ENCODE measurements at regions not wholly inside any gene's neighbourhood (a gene's known extent, or its start where the extent isn't known, plus 50 kb on each side); places are given as distances from the start of the nearest gene placed in this dataset.

DNA sequence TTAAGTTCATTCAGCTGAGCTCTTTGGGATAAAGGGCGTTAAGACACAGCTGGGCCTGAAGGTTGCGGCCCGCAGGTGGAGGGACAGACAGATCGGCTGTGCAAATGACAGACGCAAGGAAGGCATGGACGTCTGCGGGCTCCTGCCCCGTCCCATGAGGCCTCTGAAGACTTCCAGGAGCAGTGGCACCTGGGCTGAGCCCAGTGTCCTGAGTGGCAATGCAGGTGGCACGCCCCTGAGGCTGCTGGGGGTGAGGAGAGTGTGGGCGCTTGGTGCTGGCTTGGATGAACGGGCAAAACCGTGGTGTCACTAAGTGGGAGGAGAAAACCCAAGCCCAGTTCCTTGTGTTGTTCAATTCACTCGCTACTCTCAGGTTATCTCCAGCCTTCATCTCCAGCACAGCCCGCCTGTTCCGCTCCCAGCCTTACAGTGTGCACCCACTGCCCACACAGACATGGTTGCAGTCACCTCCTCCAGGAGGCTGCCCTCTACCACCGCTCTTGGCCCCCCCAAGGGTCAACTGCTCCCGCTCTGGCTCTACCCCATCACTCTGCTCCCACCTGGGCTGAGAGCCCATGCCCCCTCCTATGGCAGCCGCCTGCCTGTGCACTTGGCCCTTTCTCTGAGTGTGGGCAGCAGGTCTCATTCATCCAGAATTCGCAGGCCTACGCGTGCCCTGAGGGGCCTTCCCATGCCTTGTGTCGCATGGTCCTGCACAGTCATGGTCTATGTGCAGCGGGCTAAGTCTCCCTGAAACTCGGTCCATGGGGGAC is 50.3 kb downstream of the PTGR3 start:
- DNase-seq (ENCODE audit: low spot score) = peak; percentile 39

DNA sequence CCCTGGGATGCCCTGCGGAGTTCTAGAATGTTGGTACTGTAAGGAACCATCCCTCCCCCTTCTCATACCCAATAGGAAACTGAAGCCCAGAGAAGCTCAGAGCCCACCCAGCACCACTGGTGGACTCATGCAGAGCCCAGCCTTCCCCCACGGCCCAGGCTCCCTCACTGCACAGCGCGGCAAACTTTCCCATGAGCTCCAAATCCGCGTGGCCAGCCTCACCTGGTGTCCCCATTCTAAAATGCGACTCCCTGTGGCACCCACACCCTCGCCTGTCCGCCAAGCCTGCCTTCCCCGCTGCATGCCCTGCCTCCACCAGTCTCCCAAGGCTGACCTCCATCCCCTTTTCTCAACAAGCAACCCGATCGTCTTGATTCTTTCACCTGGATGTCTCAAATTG is 51.1 kb downstream of the PTGR3 start:
- no peak for DNase-seq (ENCODE audit: low spot score)

DNA sequence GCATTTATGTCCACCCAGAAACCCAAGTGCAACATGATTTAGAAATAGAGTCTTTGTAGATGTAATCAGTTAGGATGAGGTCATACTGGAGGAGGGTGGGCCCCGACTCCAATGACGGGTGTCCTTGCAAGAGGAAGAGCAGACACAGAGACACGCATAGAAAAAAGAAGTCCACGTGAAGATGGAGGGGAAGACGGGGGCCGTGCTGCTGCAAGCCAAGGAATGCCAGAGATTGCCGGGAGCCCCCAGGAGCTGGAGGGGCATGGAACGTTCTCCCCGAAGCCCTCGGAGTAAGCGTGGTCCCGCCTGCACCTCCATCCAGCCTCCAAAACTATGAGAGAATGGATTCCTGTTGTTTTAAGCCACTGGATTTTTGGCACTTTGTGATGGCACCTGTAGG is 51.6 kb downstream of the PTGR3 start:
- DNase-seq (ENCODE audit: low spot score) = no peak

DNA sequence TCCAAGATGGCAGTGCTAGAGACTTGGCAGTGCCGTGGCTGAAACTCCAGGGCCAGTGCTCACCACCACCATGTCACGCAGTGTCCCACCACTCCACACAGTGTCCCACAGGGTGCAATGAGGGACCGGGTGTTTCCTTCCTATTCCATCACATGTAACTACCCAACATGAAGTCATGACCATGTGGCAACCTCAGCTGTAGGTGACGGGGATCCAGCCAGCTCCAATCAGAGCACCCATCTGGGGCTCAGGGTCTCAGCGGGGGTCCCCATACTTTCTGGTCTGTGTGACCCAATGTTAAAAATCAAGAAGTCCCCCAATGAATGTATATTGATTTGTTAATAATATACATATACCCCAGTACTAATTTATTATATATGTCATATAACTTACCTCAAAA is 52.1 kb downstream of the PTGR3 start:
- DNase-seq (ENCODE audit: low spot score) = no peak

DNA sequence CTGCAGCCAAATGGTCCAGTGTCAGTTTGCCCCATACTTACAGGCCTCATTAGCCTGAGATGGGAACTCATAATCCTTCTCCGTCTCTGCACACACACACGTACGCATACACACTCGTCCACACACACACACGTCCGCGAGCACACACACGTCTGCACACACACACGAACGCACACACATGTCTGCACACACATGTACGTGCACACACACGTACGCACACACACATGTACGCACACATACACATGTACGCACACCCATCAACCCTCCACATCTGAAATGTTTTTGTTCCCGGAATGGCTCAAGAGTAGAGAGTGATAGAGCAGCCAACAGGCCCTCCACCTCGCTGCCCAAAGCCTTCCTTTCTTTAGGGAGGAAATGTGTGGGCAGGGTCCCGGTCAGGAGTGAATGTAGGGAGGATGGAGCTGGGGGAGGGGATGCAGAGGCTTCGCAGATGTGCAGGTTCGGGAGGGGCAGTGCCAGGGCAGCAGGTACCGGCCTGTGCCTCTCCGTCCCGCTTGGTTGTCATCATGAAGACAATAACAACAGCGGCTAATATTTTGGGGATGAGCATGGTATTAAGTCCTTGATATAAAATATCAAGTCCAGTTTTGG is 52.7 kb downstream of the PTGR3 start:
- no peak for DNase-seq (ENCODE audit: low spot score)

DNA sequence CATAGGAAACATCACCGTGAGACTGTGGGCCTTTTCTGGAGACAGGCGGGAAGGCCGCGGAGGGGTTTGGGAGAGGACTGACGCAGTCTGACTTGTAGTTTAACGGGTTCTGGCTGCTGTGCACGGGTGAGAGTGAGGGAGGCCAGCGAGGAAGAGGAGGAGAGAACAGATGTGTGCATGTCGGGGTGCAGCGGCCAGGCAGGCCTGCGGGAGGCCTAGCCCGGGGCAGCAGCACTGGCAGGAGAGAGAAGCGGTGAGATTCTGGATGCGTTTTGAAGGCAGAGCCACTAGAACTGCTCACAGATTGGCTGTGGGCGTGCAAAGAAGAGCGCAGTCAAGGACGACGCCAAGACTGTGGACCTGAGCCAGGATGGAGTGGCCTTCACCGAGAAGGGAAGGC is 53.9 kb downstream of the PTGR3 start:
- DNase-seq (ENCODE audit: low spot score) = no peak

DNA sequence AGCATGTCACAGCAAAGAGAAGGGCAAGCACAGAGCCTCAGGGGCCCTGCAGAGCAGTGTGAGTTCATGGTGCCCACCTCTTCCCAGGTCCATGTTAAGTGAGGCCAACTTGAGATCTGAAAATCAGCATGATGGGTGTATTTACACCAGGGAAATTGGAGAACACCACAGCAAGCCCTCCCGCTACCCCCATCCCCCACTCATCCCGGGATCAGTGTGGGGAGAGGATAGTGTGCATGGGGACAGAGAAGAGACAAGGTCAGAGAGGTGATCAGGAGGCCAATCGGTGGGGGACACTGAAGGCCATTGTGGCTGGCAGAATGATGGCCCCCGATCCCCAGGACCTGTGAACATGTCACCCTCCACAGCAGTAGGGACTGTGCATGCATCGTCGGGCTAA is 54.7 kb downstream of the PTGR3 start:
- no peak for DNase-seq (ENCODE audit: low spot score)

DNA sequence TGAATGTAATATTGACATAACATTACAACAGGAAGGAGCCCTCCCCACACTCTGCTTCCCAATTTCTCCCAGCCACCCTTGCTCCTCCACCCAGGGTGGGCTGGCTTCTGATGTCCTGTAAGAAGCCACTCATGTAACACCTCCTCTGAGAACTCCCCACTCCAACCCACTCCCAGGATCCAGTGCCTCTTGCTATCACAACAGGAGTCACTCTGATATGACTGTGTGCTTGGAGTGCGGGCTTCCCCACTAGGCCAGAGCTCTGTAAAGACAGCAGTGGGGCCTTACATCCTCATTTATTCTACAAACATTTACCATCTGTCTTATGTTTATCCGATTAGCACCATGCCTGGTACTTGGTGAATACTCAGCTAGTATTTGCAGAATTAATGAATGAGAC is 65.1 kb downstream of the PTGR3 start:
- DNase-seq (ENCODE audit: low spot score) = no peak

DNA sequence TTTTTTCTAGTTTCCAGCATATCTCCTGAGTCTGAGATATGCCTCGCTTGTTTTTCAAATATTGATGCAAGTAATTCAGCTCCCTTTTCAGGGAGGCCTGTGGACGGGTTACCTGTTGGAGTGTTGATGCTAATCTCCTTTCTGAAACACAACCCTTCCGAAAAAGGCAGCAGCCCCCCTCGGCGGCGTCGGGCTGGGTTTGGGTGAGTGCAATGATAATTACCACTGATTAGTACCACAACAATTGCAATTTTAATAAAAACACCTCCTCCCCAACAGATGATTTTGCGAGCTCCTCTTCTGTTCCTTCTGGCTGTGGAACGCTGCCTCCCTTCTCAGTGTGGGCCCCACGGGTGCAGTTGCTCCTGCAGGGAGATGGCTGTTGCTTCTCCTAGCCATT is 66.3 kb downstream of the PTGR3 start:
- DNase-seq (ENCODE audit: low spot score) = no peak

DNA sequence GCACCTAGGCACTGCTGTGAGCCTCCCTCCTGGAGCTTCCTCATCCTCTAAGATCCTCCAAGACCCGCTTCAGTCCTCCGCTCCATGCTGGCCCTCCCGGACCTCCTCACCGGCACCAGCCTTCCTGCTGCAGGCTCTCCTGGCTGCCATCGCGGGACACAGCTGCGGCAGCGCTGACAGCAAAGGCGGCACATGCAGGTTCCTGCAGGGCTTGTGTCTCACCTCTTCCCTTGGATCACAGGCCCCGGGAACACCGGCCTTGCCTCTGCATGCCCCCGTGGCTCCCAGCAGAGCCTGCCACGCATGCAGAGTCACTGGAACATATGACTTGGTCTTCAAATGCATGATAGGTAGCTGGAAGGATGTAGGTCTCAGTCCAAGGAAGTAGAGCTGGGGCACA is 67.2 kb downstream of the PTGR3 start:
- DNase-seq (ENCODE audit: low spot score) = no peak

DNA sequence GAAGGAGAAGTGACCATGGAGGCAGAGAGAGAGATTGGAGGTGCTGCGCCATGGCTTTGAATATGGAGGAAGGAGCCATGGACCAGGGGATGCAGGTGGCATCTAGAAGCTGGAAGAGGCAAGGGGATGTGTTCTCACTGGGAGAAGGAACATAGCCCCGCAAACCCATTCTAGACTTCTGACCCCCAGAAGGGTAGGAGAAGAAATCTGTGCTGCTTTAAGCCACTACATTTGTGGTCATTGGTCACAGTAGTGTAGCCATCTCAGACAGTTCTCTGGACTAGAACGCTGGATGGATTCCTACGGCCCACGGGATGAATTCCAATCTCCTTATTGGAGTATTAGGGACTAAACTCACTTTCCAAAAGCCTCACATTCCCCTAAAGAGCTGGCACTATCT is 67.8 kb downstream of the PTGR3 start:
- DNase-seq (ENCODE audit: low spot score) = no peak

DNA sequence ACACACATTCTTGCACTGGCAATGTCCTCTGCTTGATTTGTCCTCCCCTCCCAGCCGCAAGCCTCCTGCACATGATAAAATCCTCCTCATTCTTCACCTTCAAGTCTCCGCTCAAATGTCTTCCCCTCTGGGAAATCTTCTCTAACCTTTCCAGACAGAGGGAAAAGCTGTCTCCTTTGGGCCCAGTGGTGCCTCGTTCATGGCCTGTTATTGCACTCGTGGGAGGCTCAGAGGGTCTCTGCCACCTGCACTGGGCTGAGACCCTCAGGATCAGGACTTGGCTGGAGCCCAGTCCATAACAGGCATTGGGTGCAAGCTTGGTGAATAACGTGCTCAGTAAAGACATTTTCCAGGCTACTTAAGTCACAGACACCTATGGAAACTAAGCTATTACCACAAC is 68.6 kb downstream of the PTGR3 start:
- no peak for DNase-seq (ENCODE audit: low spot score)

DNA sequence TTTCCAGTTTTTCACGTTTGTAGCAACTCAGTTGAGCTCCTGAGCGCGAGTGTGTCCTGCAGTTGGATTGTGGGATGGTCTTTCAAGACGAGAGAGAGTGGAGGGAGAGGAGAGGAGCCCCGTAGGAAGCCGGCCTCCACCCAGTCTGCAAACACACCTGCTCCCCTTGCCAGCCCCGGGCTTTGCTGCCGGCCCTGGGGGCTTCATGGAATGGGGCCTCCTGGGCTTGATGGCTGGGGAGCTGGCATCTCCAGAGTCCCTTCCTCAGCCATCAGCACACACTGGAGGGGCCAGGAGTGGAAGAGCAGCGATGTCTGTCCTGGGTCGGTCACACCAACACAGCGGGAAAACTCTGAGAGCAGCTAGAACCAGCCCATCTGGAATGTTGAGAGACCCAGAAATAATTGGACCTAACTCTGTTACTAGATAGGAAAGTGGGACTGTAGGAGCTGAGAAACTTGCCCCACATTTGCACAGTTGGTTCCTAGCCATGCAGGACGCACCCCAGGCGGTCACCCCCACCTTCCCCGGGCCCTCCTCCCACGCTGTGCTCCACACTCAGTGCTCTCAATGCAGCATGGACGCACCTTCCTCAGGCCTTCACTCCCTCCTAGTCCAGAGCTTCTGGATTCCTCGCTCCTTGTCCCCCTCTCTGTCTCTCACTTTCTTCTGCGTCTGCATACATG is 69.6 kb downstream of the PTGR3 start:
- no peak for DNase-seq (ENCODE audit: low spot score)

DNA sequence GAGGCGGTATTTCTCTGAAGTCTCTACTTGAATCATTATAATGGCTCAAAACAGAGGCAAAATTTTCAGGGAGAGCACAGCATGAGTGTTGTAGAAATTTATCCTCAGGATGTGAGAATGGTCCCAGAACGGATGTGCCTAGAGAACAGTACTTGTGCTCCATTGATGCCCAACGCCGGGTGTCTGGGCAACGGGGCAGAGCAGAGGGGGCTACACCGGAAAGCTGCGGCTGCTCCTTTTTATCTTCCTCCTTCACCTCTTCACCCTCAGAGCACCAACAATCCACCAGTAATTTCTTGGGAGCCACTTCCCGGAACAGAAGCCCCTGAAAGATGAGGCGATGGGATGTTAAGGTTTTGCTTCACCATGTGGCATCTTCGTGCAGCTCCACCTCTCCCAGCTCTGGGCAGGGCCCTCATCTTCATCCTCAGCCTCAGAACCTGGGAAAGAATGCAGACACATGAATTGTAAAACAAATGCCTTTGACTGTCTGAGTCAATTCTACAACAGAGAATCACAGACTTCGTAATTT is 71.5 kb downstream of the PTGR3 start:
- no peak for DNase-seq (ENCODE audit: low spot score)

DNA sequence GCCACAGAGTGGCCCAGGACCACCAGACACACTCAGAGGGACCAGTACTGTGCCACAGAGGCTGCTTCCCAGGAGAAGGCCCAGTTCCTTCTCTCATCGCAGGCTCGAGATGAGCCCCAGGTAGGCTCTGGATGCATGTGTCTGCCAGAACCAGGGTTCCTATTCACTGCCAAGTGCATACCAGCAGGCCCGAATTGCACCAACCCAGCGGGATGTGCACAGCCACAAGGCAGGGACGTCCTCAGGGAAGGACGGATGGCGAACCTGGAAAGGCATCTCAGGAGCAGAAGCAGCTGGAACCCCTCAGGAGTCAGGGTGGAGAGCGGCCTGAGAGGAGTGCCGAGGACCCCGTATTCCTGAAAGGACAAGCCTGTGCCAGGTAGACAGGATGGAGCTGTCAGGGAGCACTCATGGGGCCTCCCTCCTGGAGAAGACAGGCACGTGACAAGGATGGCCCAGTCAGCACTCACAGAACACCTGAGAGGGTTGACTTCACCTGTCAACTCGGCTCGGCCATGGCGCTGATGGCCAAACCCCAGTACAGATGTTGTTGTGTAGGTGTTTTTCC is 73.7 kb downstream of the PTGR3 start:
- DNase-seq (ENCODE audit: low spot score) = no peak

DNA sequence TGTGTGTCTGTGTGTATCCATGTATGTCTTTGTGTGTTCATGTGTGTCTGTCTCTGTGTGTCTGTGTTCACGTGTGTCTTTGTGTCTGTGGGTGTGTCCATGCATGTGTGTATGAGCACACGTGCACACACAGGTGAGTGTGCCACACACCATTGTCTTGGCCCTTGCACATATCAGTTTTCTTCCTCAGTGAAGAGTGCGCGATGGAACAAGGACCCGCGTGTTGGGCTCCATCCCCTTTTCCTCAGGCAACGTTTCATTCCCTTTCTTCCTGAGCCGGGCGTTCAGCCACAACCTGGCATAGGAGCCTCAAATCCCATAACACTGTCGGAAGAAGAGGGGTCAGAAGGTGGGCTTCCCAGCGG is 74.3 kb downstream of the PTGR3 start:
- no peak for DNase-seq (ENCODE audit: low spot score)

DNA sequence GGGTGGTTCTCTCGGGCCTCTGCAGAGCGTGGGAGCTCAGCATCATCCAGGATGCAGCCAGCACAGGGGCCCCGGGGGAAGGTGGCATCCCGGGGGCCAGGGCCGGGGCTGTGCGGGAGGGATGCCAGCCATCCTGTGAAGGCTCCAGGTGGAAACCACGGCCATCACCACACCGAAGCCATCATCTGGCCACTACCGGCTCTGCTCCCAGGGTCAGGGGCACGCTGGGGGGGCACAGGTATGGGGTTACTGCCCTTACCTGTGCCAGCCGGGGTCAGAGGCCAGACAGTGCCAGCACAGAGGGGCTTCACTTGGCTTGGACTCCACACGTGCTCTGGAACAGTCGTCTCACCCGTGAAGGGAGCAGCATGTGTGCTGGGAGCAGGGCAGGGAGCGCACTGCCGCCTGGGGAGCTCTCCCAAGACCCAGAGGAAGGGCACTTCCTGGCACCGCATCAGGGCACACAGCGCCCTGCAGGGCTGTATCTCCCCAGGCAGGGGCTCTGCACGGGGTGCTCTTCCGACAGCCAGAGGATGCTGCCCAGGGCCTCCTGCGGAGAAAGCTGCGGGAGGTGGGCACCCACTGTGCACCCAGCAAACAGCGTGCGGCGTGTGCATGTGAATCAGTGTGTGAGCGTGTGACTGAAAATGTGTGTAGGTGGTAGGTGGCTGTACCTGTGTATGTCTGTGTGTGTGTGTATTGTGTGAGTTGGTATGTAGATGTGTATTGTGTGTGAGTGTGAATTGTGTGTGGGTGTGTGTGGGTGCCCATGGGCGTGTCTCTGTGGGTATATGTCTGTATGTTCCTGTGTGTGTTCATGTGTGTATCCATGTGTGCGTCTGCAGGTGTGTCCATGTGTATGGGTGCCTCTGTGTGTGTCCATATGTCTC is 75.0 kb downstream of the PTGR3 start:
- DNase-seq (ENCODE audit: low spot score) = no peak

DNA sequence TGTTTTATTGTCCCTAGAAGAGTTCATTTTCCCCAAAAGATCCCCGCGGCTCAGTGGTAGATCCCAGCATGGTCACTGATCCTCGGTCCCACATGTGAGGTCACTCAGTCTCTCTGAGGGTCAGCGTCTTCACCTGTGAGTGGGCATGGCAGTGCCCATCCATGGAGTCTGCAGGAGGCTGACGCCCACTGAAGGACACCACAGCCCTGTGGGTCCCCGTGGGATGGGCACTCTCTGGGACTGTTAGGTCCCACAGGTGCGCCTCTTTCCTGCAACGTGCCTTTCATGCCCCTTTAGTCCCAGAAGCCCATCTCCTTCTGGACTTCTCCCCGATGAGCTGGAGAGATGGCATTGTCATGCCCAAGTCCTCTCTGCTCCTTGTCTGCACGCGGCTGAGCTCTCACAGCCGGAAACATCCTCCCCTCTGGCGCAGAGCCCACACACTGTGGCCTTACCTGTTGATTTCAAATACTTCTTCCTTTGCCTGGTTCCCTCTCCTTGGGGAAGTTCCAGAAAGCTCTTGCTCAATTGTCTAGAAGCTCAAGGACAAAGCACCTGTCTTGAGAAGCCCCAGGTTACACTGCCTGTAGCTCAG is 75.9 kb downstream of the PTGR3 start:
- DNase-seq (ENCODE audit: low spot score) = no peak

DNA sequence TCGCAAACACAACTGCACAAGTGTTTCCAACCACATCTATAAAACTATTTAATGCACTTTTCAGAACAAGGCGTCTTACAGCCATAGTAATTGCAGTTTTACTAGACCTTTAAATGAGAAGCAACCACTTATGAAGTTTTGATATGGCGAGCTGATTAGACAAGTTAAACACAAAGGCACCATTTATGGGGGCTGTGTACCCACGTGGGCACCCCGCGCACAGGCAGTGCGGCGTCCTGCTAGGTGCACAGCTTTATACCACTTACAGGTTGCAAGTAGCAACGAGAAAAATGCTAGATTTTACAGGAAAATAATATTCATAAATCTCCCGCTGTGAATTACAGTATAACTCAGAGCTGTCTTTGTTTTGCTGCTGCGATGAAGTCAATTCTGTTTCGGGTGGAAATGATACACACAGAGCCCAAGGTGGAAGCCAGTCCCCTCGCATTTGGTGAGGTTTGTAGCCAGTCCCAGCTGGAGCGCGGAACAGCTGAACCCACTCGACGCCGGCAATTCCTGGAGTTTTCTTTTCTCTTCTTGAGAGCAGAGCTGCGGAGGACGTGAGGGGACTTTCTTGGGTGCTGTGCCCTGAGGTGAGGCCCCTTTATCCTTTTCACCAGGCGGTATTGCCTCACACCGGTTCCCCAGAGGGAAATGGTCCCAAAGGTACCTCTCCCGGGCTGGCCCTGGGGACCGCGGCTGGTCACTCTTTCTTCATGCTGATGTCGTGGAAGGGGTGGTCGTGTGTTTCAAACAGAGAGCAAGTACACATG is 76.7 kb downstream of the PTGR3 start:
- no peak for DNase-seq (ENCODE audit: low spot score)

DNA sequence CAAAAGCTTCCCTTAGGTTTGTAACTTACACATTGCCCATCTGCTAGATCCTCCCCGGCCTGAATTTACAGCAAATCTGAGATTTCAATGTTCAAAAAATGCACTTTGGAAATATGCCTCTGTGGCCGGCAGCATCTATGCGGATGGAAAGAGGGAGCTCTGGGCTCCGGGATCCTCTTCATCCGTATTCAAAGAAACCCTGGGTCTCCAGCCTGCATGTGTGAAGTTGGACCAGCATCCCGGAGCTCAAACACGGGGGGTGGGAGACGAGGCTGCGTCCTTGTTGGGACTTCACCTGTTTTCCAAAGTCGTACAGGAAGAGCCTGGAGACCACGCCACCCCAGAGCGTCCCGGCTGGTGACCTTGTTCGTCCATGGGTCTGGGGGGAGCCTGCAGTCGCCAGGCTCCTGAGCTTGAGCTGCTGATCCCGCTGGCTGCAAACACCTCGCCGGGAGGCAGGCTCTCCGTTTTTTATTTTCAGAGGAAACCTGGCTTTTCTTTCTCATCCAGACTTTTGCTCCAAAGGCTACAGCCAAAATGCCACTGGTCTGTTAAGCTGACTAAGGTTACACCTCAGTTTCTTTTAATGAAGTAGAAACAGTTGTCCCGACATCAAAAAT is 77.4 kb downstream of the PTGR3 start:
- no peak for DNase-seq (ENCODE audit: low spot score)

Measured in SK-N-DZ (cell line).